Vagina (tissue), 2 donors: ENCODE measurements at regions not wholly inside any gene's neighbourhood (a gene's known extent, or its start where the extent isn't known, plus 50 kb on each side); places are given as distances from the start of the nearest gene placed in this dataset.

ENCODE experiments used
- CTCF ChIP-seq, 3 experiments: fragments of 450-650 bp in 2 of 3; fragments of 200-600 bp in 1 of 3; sonication (generic) in 1 of 3; IDR thresholded peaks; one replicate each; pipeline ENCODE4 v1.5.1; 2017 to 2019; ENCODE audit warnings: antibody characterized with exemption in 3 of 3, mild to moderate bottlenecking in 2 of 3, moderate library complexity in 2 of 3
- POLR2A ChIP-seq, 2 donors: fragments of 450-650 bp; IDR thresholded peaks; one replicate each; pipeline ENCODE4 v1.6.1; 2017; ENCODE audit warnings: antibody characterized with exemption in 2 of 2, mild to moderate bottlenecking in 2 of 2, moderate library complexity in 2 of 2

GRCh38 chr5:2569774-2570542, 181.5 kb downstream of the IRX2 start:
- TF ChIP-seq POLR2A (IDR thresholded peaks at IDR 0.05) = no peak
- no peak for TF ChIP-seq CTCF (IDR thresholded peaks at IDR 0.05)
